GM23338 (cell line): ENCODE measurements at regions not wholly inside any gene's neighbourhood (a gene's known extent, or its start where the extent isn't known, plus 50 kb on each side); places are given as distances from the start of the nearest gene placed in this dataset.

ENCODE experiments used
- ATAC-seq: fragments of 200-7000 bp; cut with Tn5 transposase; 3 replicates; pipeline ENCODE4 v1.9.1; 2020
- DNase-seq: peaks from one replicate; pipeline ENCODE4 v3.0.0-alpha.2; 2015; ENCODE audit warnings: low spot score
- H2AFZ ChIP-seq: fragments of 200-600 bp; sonication (generic); 2 replicates; pipeline ENCODE4 v1.8.0; 2016; ENCODE audit warnings: antibody characterized with exemption, mild to moderate bottlenecking, moderate library complexity
- H3F3A ChIP-seq: fragments of 200-600 bp; sonication (generic); replicated peaks from 2 replicates; pipeline ENCODE4 v1.8.0; 2017; ENCODE audit warnings: antibody characterized with exemption, mixed run types, low read depth
- H3K27ac ChIP-seq: fragments of 200-600 bp; sonication (generic); 2 replicates; pipeline ENCODE4 v1.6.1; 2016; ENCODE audit warnings: low read depth
- H3K27me3 ChIP-seq: fragments of 200-600 bp; sonication (generic); 2 replicates; pipeline ENCODE4 v1.8.0; 2016; ENCODE audit warnings: mild to moderate bottlenecking, mixed run types, moderate library complexity; ENCODE audit not compliant: insufficient read depth
- H3K36me3 ChIP-seq: fragments of 200-600 bp; sonication (generic); 2 replicates; pipeline ENCODE4 v1.8.0; 2016; ENCODE audit warnings: mild to moderate bottlenecking; ENCODE audit not compliant: insufficient read depth
- H3K4me1 ChIP-seq: fragments of 200-600 bp; sonication (generic); 2 replicates; pipeline ENCODE4 v1.8.0; 2016; ENCODE audit warnings: mild to moderate bottlenecking, moderate library complexity; ENCODE audit not compliant: insufficient read depth
- H3K4me2 ChIP-seq: fragments of 200-600 bp; sonication (generic); 2 replicates; pipeline ENCODE4 v1.7.1; 2017; ENCODE audit warnings: mixed run types
- H3K4me3 ChIP-seq: fragments of 200-600 bp; sonication (generic); 2 replicates; pipeline ENCODE4 v1.6.1; 2016; ENCODE audit warnings: mixed run types
- H3K79me2 ChIP-seq: fragments of 200-600 bp; sonication (generic); replicated peaks from 2 replicates; pipeline ENCODE4 v1.8.0; 2017; ENCODE audit warnings: mild to moderate bottlenecking; ENCODE audit not compliant: insufficient read depth
- H3K9me2 ChIP-seq: fragments of 200-600 bp; sonication (generic); 2 replicates; pipeline ENCODE4 v1.8.0; 2017; ENCODE audit not compliant: insufficient read depth
- H4K20me1 ChIP-seq: fragments of 200-600 bp; sonication (generic); replicated peaks from 2 replicates; pipeline ENCODE4 v1.8.0; 2017; ENCODE audit warnings: mild to moderate bottlenecking; ENCODE audit not compliant: insufficient read depth
- H3K27ac Mint-ChIP-seq: 2 replicates; pipeline ENCODE4 v1.8.0; 2020; ENCODE audit warnings: inconsistent platforms, mild to moderate bottlenecking, moderate library complexity, mixed read lengths
- H3K27me3 Mint-ChIP-seq: 3 replicates; pipeline ENCODE4 v1.8.0; 2022; ENCODE audit warnings: low read depth, mild to moderate bottlenecking, moderate library complexity, mixed read lengths, inconsistent platforms; ENCODE audit not compliant: insufficient read depth, poor library complexity
- H3K36me3 Mint-ChIP-seq: 3 replicates; pipeline ENCODE4 v1.8.0; 2021; ENCODE audit warnings: low read depth, mild to moderate bottlenecking, inconsistent platforms, moderate library complexity, mixed read lengths
- H3K4me1 Mint-ChIP-seq: 3 replicates; pipeline ENCODE4 v1.8.0; 2020; ENCODE audit warnings: mild to moderate bottlenecking, inconsistent platforms, mixed read lengths
- H3K4me3 Mint-ChIP-seq: 3 replicates; pipeline ENCODE4 v1.8.0; 2021; ENCODE audit warnings: moderate library complexity, mild to moderate bottlenecking, inconsistent platforms, mixed read lengths
- H3K9me3 Mint-ChIP-seq: 3 replicates; pipeline ENCODE4 v1.8.0; 2020; ENCODE audit warnings: moderate library complexity, mild to moderate bottlenecking, inconsistent platforms, mixed read lengths
- CREB1 ChIP-seq: fragments of 250-450 bp; sonication (Bioruptor Pico); IDR thresholded peaks from 2 replicates; pipeline ENCODE4 v1.5.0; 2020; ENCODE audit warnings: low read depth, mild to moderate bottlenecking, moderate library complexity
- ETS1 ChIP-seq: IDR thresholded peaks from 2 replicates; pipeline ENCODE4 v1.6.1; 2016; ENCODE audit warnings: antibody characterized with exemption
- EZH2 ChIP-seq: fragments of 200-600 bp; sonication (generic); IDR thresholded peaks from one replicate; pipeline ENCODE4 v1.8.0; 2017; ENCODE audit warnings: antibody characterized with exemption, mild to moderate bottlenecking, low read depth; ENCODE audit not compliant: unreplicated experiment
- JUNB ChIP-seq: IDR thresholded peaks from one replicate; pipeline ENCODE4 v1.6.1; 2016; ENCODE audit warnings: antibody characterized with exemption; ENCODE audit not compliant: unreplicated experiment
- POLR2AphosphoS5 ChIP-seq: IDR thresholded peaks from 2 replicates; pipeline ENCODE4 v1.6.1; 2016; ENCODE audit warnings: antibody characterized with exemption, low read depth
- REST ChIP-seq: IDR thresholded peaks from one replicate; pipeline ENCODE4 v1.6.1; 2018; ENCODE audit warnings: antibody characterized with exemption; ENCODE audit not compliant: unreplicated experiment
- STAT1 ChIP-seq: IDR thresholded peaks from one replicate; pipeline ENCODE4 v1.6.1; 2016; ENCODE audit warnings: antibody characterized with exemption; ENCODE audit not compliant: unreplicated experiment
- ZNF114 ChIP-seq: fragments of 250-450 bp; sonication (Bioruptor Pico); IDR thresholded peaks from 2 replicates; pipeline ENCODE4 v1.5.0; 2020; ENCODE audit warnings: mild to moderate bottlenecking, moderate library complexity
- ZNF331 ChIP-seq: fragments of 250-450 bp; sonication (Bioruptor Pico); IDR thresholded peaks from 2 replicates; pipeline ENCODE4 v1.5.0; 2020; ENCODE audit warnings: low read depth, mild to moderate bottlenecking, moderate library complexity
- ZNF462 ChIP-seq: fragments of 250-450 bp; sonication (Bioruptor Pico); IDR thresholded peaks from 2 replicates; pipeline ENCODE4 v1.5.0; 2020; ENCODE audit warnings: mild to moderate bottlenecking, moderate library complexity

- H3K4me1 Mint-ChIP-seq: no peaks in the 10 kb centered on the region
- no peak overlapping the region for H2AFZ ChIP-seq
- no peak for ATAC-seq
- H3K27ac Mint-ChIP-seq: no peak overlapping the region
- no peaks in the 10 kb centered on the region for H3K27me3 Mint-ChIP-seq
- no peak overlapping the region for H3K4me3 ChIP-seq
- H3K4me1 ChIP-seq: no peaks in the 10 kb centered on the region
- H3F3A ChIP-seq: no peaks in the 10 kb centered on the region
- no peaks in the 10 kb centered on the region for H3K9me3 Mint-ChIP-seq
- no peaks in the 10 kb centered on the region for H4K20me1 ChIP-seq
- H3K9me2 ChIP-seq: no peaks in the 10 kb centered on the region
- no peak overlapping the region for H3K4me3 Mint-ChIP-seq
- no peaks in the 10 kb centered on the region for H3K79me2 ChIP-seq
- H3K4me2 ChIP-seq: no peak overlapping the region
- H3K36me3 Mint-ChIP-seq: no peaks in the 10 kb centered on the region
- no peaks in the 10 kb centered on the region for H3K36me3 ChIP-seq
- no peak overlapping the region for H3K27ac ChIP-seq
- H3K27me3 ChIP-seq: no peaks in the 10 kb centered on the region
- TF ChIP-seq REST: no peak
- no peak for TF ChIP-seq POLR2AphosphoS5
- TF ChIP-seq ETS1: no peak
- no peak for TF ChIP-seq CREB1 (CRISPR knock-in tag)
- TF ChIP-seq EZH2: no peak
- TF ChIP-seq ZNF462 (CRISPR knock-in tag): no peak
- TF ChIP-seq ZNF331 (CRISPR knock-in tag): no peak
- no peak for TF ChIP-seq ZNF114 (CRISPR knock-in tag)
- no peak for TF ChIP-seq JUNB
- no peak for TF ChIP-seq STAT1
- no peak for DNase-seq
Observed at GRCh38 chr13:67328895-67329294, 98.8 kb upstream of the PCDH9 start.
